ENCODE measurements at regions not wholly inside any gene's neighbourhood (a gene's known extent, or its start where the extent isn't known, plus 50 kb on each side); places are given as distances from the start of the nearest gene placed in this dataset.

DNA sequence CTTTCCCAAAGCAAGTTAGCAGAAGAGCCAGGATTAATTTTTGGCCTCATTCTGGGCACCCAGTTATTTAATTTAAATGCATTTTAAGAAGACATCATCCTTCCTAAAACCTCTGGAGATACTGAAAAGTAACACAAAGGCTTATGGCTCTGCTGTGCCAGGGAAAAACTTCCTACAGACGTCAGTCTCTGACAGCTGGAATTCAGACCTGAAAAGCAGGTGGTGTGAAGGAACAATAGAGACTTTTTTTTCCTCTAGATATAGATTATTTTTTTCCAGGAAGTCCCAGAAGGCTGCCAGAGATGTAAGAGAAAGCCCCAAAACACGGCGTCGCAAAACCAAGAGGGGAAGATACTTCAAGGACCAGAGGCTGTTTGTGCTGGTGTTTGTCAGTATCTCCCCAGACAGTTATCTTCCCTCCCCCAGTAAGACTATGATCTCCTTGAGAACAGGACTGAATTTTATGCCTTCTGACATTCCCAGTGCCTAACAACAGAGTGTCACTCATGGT, 88.7 kb upstream of the RASEF start:
- H4K20me1 ChIP-seq (ENCODE audit: insufficient read depth, low read length): no peaks in the 10 kb centered on the region
- H3K4me2 ChIP-seq (ENCODE audit: low read length): no peak overlapping the region
- peaks cover 20% of the 10 kb centered on the region for H3K4me1 ChIP-seq (ENCODE audit: insufficient read depth, low read length)
- no peak overlapping the region for H3K9ac ChIP-seq (ENCODE audit: low read length)
- Mint-ChIP-seq H3K9me3 (ENCODE audit: unreplicated experiment) (no peaks in the 10 kb centered on the region), H3K4me1 (ENCODE audit: low read depth, unreplicated experiment) (peaks cover 31% of the 10 kb centered on the region), H3K4me3 (ENCODE audit: unreplicated experiment) (no peak overlapping the region), H3K27me3 (ENCODE audit: low read depth, unreplicated experiment) (peaks cover 2% of the 10 kb centered on the region), H3K27ac (ENCODE audit: unreplicated experiment) (no peak overlapping the region), H3K36me3 (ENCODE audit: low read depth, unreplicated experiment) (no peaks in the 10 kb centered on the region)
- no peak overlapping the region for H2AFZ ChIP-seq (ENCODE audit: low read depth, low read length)
- DNase-seq (ENCODE audit: low read depth) (no peak), FAIRE-seq (no peak)
- no peak overlapping the region for H3K27ac ChIP-seq (ENCODE audit: low read depth, low read length)
- no peaks in the 10 kb centered on the region for H3K79me2 ChIP-seq (ENCODE audit: insufficient read depth, low read length)
- H3K36me3 ChIP-seq (ENCODE audit: insufficient read depth, low read length): no peaks in the 10 kb centered on the region
- H3K4me3 ChIP-seq (ENCODE audit: insufficient read depth, low read depth, low read length): no peak overlapping the region
- no peaks in the 10 kb centered on the region for H3K27me3 ChIP-seq (ENCODE audit: insufficient read depth, low read length)
- H3K9me3 ChIP-seq (ENCODE audit: insufficient read depth, low read depth, low read length): no peaks in the 10 kb centered on the region
- TF ChIP-seq, protein P1, sequence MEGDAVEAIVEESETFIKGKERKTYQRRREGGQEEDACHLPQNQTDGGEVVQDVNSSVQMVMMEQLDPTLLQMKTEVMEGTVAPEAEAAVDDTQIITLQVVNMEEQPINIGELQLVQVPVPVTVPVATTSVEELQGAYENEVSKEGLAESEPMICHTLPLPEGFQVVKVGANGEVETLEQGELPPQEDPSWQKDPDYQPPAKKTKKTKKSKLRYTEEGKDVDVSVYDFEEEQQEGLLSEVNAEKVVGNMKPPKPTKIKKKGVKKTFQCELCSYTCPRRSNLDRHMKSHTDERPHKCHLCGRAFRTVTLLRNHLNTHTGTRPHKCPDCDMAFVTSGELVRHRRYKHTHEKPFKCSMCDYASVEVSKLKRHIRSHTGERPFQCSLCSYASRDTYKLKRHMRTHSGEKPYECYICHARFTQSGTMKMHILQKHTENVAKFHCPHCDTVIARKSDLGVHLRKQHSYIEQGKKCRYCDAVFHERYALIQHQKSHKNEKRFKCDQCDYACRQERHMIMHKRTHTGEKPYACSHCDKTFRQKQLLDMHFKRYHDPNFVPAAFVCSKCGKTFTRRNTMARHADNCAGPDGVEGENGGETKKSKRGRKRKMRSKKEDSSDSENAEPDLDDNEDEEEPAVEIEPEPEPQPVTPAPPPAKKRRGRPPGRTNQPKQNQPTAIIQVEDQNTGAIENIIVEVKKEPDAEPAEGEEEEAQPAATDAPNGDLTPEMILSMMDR (IDR thresholded peaks at IDR 0.05; ENCODE audit: insufficient read depth, low read depth, low read length): no peak
- TF ChIP-seq EZH2 (IDR thresholded peaks at IDR 0.05; ENCODE audit: insufficient read depth, low read length): no peak

DNA sequence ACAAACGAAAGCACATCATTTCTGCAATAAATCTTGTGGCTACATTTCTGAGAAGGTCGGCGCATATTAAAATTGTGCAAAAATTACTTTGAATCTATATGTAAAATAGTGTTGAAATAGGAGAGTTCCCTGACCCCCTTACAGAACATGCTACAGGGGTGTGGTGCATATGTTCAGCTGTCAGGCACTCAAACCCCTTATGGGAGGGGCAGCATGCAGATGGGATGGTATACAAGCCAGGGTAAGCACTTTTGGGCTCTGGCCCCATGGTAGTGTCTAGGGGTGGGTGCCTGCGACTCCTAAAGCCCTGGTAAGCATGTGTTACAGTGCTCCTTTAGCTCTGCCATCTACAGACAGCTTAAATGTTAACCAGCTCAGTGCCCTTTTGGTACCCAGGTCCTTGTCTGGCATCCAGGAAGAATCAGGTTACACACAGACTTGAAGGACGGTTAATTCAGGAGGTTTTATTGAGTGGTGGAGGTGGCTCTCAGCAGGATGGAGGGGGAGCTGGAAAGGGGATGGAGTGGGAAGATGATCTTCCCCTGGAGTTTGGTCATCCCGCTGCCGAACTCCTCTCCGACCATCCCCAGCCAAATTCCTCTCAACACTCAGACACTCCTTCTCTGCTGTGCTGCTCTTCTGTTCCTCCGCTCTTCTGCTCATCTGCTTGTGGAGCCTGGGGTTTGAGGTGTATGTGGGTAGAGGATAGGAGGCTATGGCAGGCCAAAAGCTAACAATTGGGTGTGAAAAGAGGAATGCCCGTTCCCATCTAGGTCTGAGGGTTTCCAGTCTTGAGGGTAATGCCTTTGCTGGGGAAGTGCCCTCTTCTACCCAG, 84.6 kb upstream of the RASEF start:
- Histone ChIP-seq H3K4me3 (ENCODE audit: insufficient read depth, low read depth, low read length) (no peak overlapping the region), H3K9me3 (ENCODE audit: insufficient read depth, low read depth, low read length) (no peaks in the 10 kb centered on the region), H3K4me1 (ENCODE audit: insufficient read depth, low read length) (no peaks in the 10 kb centered on the region), H3K4me2 (ENCODE audit: low read length) (no peak overlapping the region), H3K36me3 (ENCODE audit: insufficient read depth, low read length) (no peaks in the 10 kb centered on the region), H3K79me2 (ENCODE audit: insufficient read depth, low read length) (no peaks in the 10 kb centered on the region), H3K9ac (ENCODE audit: low read length) (no peak overlapping the region), H2AFZ (ENCODE audit: low read depth, low read length) (no peak overlapping the region), H4K20me1 (ENCODE audit: insufficient read depth, low read length) (no peaks in the 10 kb centered on the region), H3K27me3 (ENCODE audit: insufficient read depth, low read length) (no peaks in the 10 kb centered on the region), H3K27ac (ENCODE audit: low read depth, low read length) (no peak overlapping the region)
- TF ChIP-seq, protein P1 (IDR thresholded peaks at IDR 0.05; ENCODE audit: insufficient read depth, low read depth, low read length): no peak
- no peak for TF ChIP-seq EZH2 (IDR thresholded peaks at IDR 0.05; ENCODE audit: insufficient read depth, low read length)
- Mint-ChIP-seq H3K4me1 (ENCODE audit: low read depth, unreplicated experiment) (peaks cover 2% of the 10 kb centered on the region), H3K27me3 (ENCODE audit: low read depth, unreplicated experiment) (peaks cover 2% of the 10 kb centered on the region), H3K27ac (ENCODE audit: unreplicated experiment) (no peak overlapping the region), H3K4me3 (ENCODE audit: unreplicated experiment) (no peak overlapping the region), H3K9me3 (ENCODE audit: unreplicated experiment) (no peaks in the 10 kb centered on the region), H3K36me3 (ENCODE audit: low read depth, unreplicated experiment) (no peaks in the 10 kb centered on the region)
- no peak for DNase-seq (ENCODE audit: low read depth)
- FAIRE-seq: no peak

DNA sequence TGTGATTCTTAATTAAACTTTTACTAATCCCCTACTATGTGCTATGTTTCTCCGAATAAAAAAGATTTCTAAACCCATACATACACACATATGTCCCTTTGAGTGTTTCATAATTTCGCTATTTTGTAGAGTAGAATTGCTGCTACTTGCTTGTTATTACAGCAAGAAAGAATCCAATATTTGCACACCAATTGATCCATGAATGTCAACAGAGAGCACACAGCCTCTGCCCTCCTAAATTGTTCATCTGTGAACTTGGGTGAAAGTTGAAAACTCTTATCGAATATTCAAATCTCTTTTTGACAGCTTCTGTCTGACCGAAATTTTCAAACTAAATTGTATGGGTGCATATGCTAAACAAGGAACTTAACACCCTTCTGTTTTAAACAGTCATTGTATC, 83.4 kb upstream of the RASEF start:
- H3K9me3 Mint-ChIP-seq (ENCODE audit: unreplicated experiment): no peaks in the 10 kb centered on the region
- Histone ChIP-seq H3K36me3 (ENCODE audit: insufficient read depth, low read length) (no peaks in the 10 kb centered on the region), H4K20me1 (ENCODE audit: insufficient read depth, low read length) (no peaks in the 10 kb centered on the region), H3K27me3 (ENCODE audit: insufficient read depth, low read length) (no peaks in the 10 kb centered on the region), H3K27ac (ENCODE audit: low read depth, low read length) (no peak overlapping the region), H2AFZ (ENCODE audit: low read depth, low read length) (no peak overlapping the region), H3K9ac (ENCODE audit: low read length) (no peak overlapping the region), H3K4me2 (ENCODE audit: low read length) (no peak overlapping the region), H3K4me1 (ENCODE audit: insufficient read depth, low read length) (no peaks in the 10 kb centered on the region), H3K79me2 (ENCODE audit: insufficient read depth, low read length) (no peaks in the 10 kb centered on the region), H3K4me3 (ENCODE audit: insufficient read depth, low read depth, low read length) (no peak overlapping the region), H3K9me3 (ENCODE audit: insufficient read depth, low read depth, low read length) (no peaks in the 10 kb centered on the region)
- peaks cover 2% of the 10 kb centered on the region for H3K27me3 Mint-ChIP-seq (ENCODE audit: low read depth, unreplicated experiment)
- FAIRE-seq (no peak), DNase-seq (ENCODE audit: low read depth) (no peak)
- H3K27ac Mint-ChIP-seq (ENCODE audit: unreplicated experiment): no peak overlapping the region
- TF ChIP-seq, protein P1 (IDR thresholded peaks at IDR 0.05; ENCODE audit: insufficient read depth, low read depth, low read length): no peak
- TF ChIP-seq EZH2 (IDR thresholded peaks at IDR 0.05; ENCODE audit: insufficient read depth, low read length): no peak
- H3K36me3 Mint-ChIP-seq (ENCODE audit: low read depth, unreplicated experiment): no peaks in the 10 kb centered on the region
- H3K4me1 Mint-ChIP-seq (ENCODE audit: low read depth, unreplicated experiment): no peaks in the 10 kb centered on the region
- H3K4me3 Mint-ChIP-seq (ENCODE audit: unreplicated experiment): no peak overlapping the region
